ENCODE measurements at regions not wholly inside any gene's neighbourhood (a gene's known extent, or its start where the extent isn't known, plus 50 kb on each side); places are given as distances from the start of the nearest gene placed in this dataset.
"Not testable (repeated sequence)": the region's sequence is repeated elsewhere in the genome, so short reads cannot be mapped to it uniquely, and the experiment has no call there.

- not testable (repeated sequence) for DNase-seq (ENCODE audit: extremely low read depth, low read depth)
Measured at GRCh38 chr2:111355823-111356511, 235.3 kb downstream of the BCL2L11 start.

- DNase-seq (ENCODE audit: extremely low read depth, low read depth), result not testable (repeated sequence)
Measured at GRCh38 chr2:111356512-111357031, 235.9 kb downstream of the BCL2L11 start.

GRCh38 chr2:111365986-111366640 lies 245.4 kb downstream of the BCL2L11 start:
- DNase-seq (ENCODE audit: extremely low read depth, low read depth), result not testable (repeated sequence)

- DNase-seq (ENCODE audit: extremely low read depth, low read depth), result not testable (repeated sequence)
Measured at GRCh38 chr2:111366641-111367029, 245.9 kb downstream of the BCL2L11 start.

- not testable (repeated sequence) for DNase-seq (ENCODE audit: extremely low read depth, low read depth)
Measured at GRCh38 chr2:111367080-111367479, 246.4 kb downstream of the BCL2L11 start.

- not testable (repeated sequence) for DNase-seq (ENCODE audit: extremely low read depth, low read depth)
Measured at GRCh38 chr2:111367871-111368270, 247.2 kb downstream of the BCL2L11 start.

- DNase-seq (ENCODE audit: extremely low read depth, low read depth), result not testable (repeated sequence)
Measured at GRCh38 chr2:111368288-111368687, 247.6 kb downstream of the BCL2L11 start.

GRCh38 chr2:111373060-111373459 lies 252.3 kb downstream of the BCL2L11 start:
- DNase-seq (ENCODE audit: extremely low read depth, low read depth), result not testable (repeated sequence)

- not testable (repeated sequence) for DNase-seq (ENCODE audit: extremely low read depth, low read depth)
Measured at GRCh38 chr2:111373989-111374388, 253.3 kb downstream of the BCL2L11 start.

GRCh38 chr2:111374734-111375133 lies 254.0 kb downstream of the BCL2L11 start:
- not testable (repeated sequence) for DNase-seq (ENCODE audit: extremely low read depth, low read depth)

- DNase-seq (ENCODE audit: extremely low read depth, low read depth), result not testable (repeated sequence)
Measured at GRCh38 chr2:111375320-111375883, 254.7 kb downstream of the BCL2L11 start.

- DNase-seq (ENCODE audit: extremely low read depth, low read depth), result not testable (repeated sequence)
Measured at GRCh38 chr2:111376272-111376970, 255.7 kb downstream of the BCL2L11 start.

GRCh38 chr2:111376971-111377352 lies 256.2 kb downstream of the BCL2L11 start:
- DNase-seq (ENCODE audit: extremely low read depth, low read depth), result not testable (repeated sequence)

GRCh38 chr2:111377386-111377959 lies 256.8 kb downstream of the BCL2L11 start:
- not testable (repeated sequence) for DNase-seq (ENCODE audit: extremely low read depth, low read depth)

- DNase-seq (ENCODE audit: extremely low read depth, low read depth), result not testable (repeated sequence)
Measured at GRCh38 chr2:111378348-111378747, 257.6 kb downstream of the BCL2L11 start.

- DNase-seq (ENCODE audit: extremely low read depth, low read depth), result not testable (repeated sequence)
Measured at GRCh38 chr2:111380733-111381439, 260.2 kb downstream of the BCL2L11 start.

- DNase-seq (ENCODE audit: extremely low read depth, low read depth), result not testable (repeated sequence)
Measured at GRCh38 chr2:111381530-111382306, 261.0 kb downstream of the BCL2L11 start.

GRCh38 chr2:111382507-111382906 lies 261.8 kb downstream of the BCL2L11 start:
- DNase-seq (ENCODE audit: extremely low read depth, low read depth), result not testable (repeated sequence)

GRCh38 chr2:111383311-111383710 lies 262.6 kb downstream of the BCL2L11 start:
- not testable (repeated sequence) for DNase-seq (ENCODE audit: extremely low read depth, low read depth)
